Neuronal stem cell (in vitro differentiated cells): ENCODE measurements at regions not wholly inside any gene's neighbourhood (a gene's known extent, or its start where the extent isn't known, plus 50 kb on each side); places are given as distances from the start of the nearest gene placed in this dataset.

Experiments used
- DNase-seq: peaks from one replicate; pipeline ENCODE4 v3.0.0-alpha.2; 2013; ENCODE audit warnings: low spot score
- H2AFZ ChIP-seq: one replicate; pipeline ENCODE4 v1.6.1; 2013; ENCODE audit warnings: mild to moderate bottlenecking, low read length, inconsistent platforms
- H2AK5ac ChIP-seq: 2 replicates; pipeline ENCODE4 v1.6.1; 2013; ENCODE audit warnings: low read depth, mild to moderate bottlenecking, inconsistent platforms, low read length, moderate library complexity, mixed read lengths
- H2BK120ac ChIP-seq: 2 replicates; pipeline ENCODE4 v1.6.1; 2013; ENCODE audit warnings: low read depth, mild to moderate bottlenecking, inconsistent platforms, low read length, moderate library complexity, mixed read lengths
- H2BK12ac ChIP-seq: one replicate; pipeline ENCODE4 v1.6.1; 2013; ENCODE audit warnings: low read length, inconsistent platforms
- H2BK15ac ChIP-seq: 2 replicates; pipeline ENCODE4 v1.6.1; 2013; ENCODE audit warnings: mild to moderate bottlenecking, low read length, inconsistent platforms, mixed read lengths
- H2BK5ac ChIP-seq: one replicate; pipeline ENCODE4 v1.6.1; 2013; ENCODE audit warnings: inconsistent platforms, mild to moderate bottlenecking, low read length, moderate library complexity
- H3K14ac ChIP-seq: one replicate; pipeline ENCODE4 v1.6.1; 2013; ENCODE audit warnings: low read length, inconsistent platforms
- H3K18ac ChIP-seq: 2 replicates; pipeline ENCODE4 v1.6.1; 2013; ENCODE audit warnings: low read length, inconsistent platforms
- H3K23ac ChIP-seq: 2 replicates; pipeline ENCODE4 v1.6.1; 2013; ENCODE audit warnings: low read depth, mild to moderate bottlenecking, mixed read lengths, low read length, inconsistent platforms; ENCODE audit not compliant: poor library complexity
- H3K27ac ChIP-seq: replicated peaks from 3 replicates; pipeline ENCODE4 v1.5.1; 2013; ENCODE audit warnings: low read length, inconsistent platforms
- H3K27me3 ChIP-seq, 3 experiments: 2 replicates each; pipeline ENCODE4 v1.6.1; 2013; ENCODE audit warnings: low read length in 3 of 3, mild to moderate bottlenecking in 2 of 3, inconsistent platforms in 1 of 3, low read depth in 1 of 3, mixed read lengths in 1 of 3, moderate library complexity in 1 of 3; ENCODE audit not compliant: control insufficient read depth in 3 of 3, insufficient read depth in 3 of 3
- H3K36me3 ChIP-seq, 2 donors: replicated peaks in 1 of 2; 2 replicates each; pipeline ENCODE4 v1.6.1; 2013; ENCODE audit warnings: low read length in 2 of 2; ENCODE audit not compliant: control insufficient read depth in 2 of 2, insufficient read depth in 2 of 2
- H3K4ac ChIP-seq: 2 replicates; pipeline ENCODE4 v1.6.1; 2013; ENCODE audit warnings: inconsistent platforms, mild to moderate bottlenecking, low read length, moderate library complexity
- H3K4me1 ChIP-seq, 2 donors: 1 replicate in 1 of 2; 2 replicates in 1 of 2; pipeline ENCODE4 v1.6.1; 2013; ENCODE audit warnings: low read length in 2 of 2, low read depth in 1 of 2; ENCODE audit not compliant: control insufficient read depth in 2 of 2, insufficient read depth in 1 of 2
- H3K4me2 ChIP-seq: one replicate; pipeline ENCODE4 v1.6.1; 2013; ENCODE audit warnings: mild to moderate bottlenecking, low read length, inconsistent platforms; ENCODE audit not compliant: insufficient read depth, poor library complexity, severe bottlenecking
- H3K4me3 ChIP-seq, 2 donors: 2 replicates each; pipeline ENCODE4 v1.5.1; 2013; ENCODE audit warnings: low read length in 2 of 2, mild to moderate bottlenecking in 2 of 2, inconsistent platforms in 1 of 2, moderate library complexity in 1 of 2
- H3K79me1 ChIP-seq: one replicate; pipeline ENCODE4 v1.6.1; 2013; ENCODE audit warnings: low read depth, mild to moderate bottlenecking, inconsistent platforms, low read length, moderate library complexity
- H3K9ac ChIP-seq: one replicate; pipeline ENCODE4 v1.6.1; 2013; ENCODE audit warnings: mild to moderate bottlenecking, low read depth, low read length, inconsistent platforms; ENCODE audit not compliant: poor library complexity
- H3K9me3 ChIP-seq, 2 donors: replicated peaks in 1 of 2; 2 replicates each; pipeline versions ENCODE3 to v1.6.1; 2013; ENCODE audit warnings: low read length in 2 of 2, mild to moderate bottlenecking in 2 of 2, inconsistent platforms in 1 of 2, low read depth in 1 of 2, mixed read lengths in 1 of 2, moderate library complexity in 1 of 2; ENCODE audit not compliant: control insufficient read depth in 2 of 2, insufficient read depth in 1 of 2
- H4K8ac ChIP-seq: one replicate; pipeline ENCODE4 v1.6.1; 2013; ENCODE audit warnings: low read depth, mild to moderate bottlenecking, inconsistent platforms, low read length, moderate library complexity
- H4K91ac ChIP-seq: one replicate; pipeline ENCODE4 v1.6.1; 2013; ENCODE audit warnings: low read length, low read depth, mild to moderate bottlenecking, inconsistent platforms; ENCODE audit not compliant: poor library complexity
- WGBS, 2 donors: extraction: QIAGEN DNeasy Blood & Tissue Kit; methylation state at CpG; one replicate each; pipeline ENCODE4 v1.1.7; 2013; ENCODE audit warnings: missing lambda C conversion rate in 2 of 2, mixed read lengths in 1 of 2; ENCODE audit not compliant: insufficient read length in 2 of 2, insufficient replicate concordance in 1 of 2; ENCODE audit errors: extremely low coverage in 2 of 2; 5-methylcytosine and 5-hydroxymethylcytosine counted together

DNA sequence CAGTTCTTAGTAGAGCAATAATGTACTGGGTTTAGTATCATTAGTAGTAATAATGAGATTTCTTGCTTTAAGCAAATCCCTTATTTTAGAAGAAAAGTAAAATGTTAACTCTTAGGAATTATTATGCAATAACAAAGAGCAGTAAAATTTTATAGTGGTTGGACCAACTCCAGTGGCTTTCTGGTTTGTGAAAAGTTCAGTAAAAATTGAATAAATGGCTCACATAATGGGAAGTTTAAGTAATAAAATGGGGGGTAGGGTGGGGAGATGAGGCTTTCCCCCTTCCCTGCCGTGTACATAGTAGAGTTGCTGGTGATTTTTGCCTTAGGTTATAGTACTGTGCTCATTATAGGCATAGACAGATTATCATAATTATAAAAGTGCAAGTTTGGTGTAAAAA lies 250.5 kb upstream of the ATP2B1 start:
- Histone ChIP-seq H2BK120ac (no peak overlapping the region), H4K91ac (no peak overlapping the region), H3K9me3 (no peaks in the 10 kb centered on the region), H3K9ac (no peak overlapping the region), H2BK15ac (no peak overlapping the region), H3K36me3 (no peaks in the 10 kb centered on the region), H2AFZ (no peak overlapping the region), H3K27ac (no peak overlapping the region), H3K79me1 (no peaks in the 10 kb centered on the region), H3K14ac (no peak overlapping the region), H3K4me3 (no peak overlapping the region), H3K4me1 (peaks cover 0 to 1% of the 10 kb centered on the region in 2 donors), H2BK5ac (no peak overlapping the region), H3K18ac (no peak overlapping the region), H2AK5ac (no peak overlapping the region), H3K4ac (no peak overlapping the region), H4K8ac (no peak overlapping the region), H3K23ac (no peak overlapping the region), H3K27me3 (no peaks in the 10 kb centered on the region), H3K4me2 (no peak overlapping the region), H2BK12ac (no peak overlapping the region)
- no CpG with 5 or more reads among the region's 1 CpG for WGBS, 2 donors
- DNase-seq: no peak

DNA sequence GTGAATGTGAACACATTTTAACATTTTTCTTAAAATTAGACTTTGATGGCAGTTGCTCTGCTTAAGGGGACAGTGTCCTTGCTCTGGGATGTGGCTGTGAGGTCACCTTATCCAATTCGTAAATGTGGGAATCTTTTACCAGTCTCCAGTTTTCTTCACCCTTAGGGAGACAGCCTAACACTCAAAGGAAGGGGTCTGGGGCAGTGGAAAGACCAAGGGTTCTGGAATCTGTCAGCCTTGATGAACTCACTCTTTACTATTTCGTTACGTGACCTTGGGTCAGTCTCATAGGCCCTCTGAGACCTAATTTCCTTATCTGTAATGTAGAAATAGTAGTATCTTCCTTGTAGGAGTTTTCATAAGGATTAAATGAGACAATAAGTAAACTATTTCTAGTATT lies 245.6 kb upstream of the ATP2B1 start:
- Histone ChIP-seq H3K14ac (no peak overlapping the region), H4K91ac (no peak overlapping the region), H3K9me3 (no peaks in the 10 kb centered on the region), H3K36me3 (no peaks in the 10 kb centered on the region), H2AFZ (no peak overlapping the region), H3K4me1 (peaks cover 1 to 8% of the 10 kb centered on the region in 2 donors), H3K23ac (no peak overlapping the region), H4K8ac (no peak overlapping the region), H3K4ac (no peak overlapping the region), H2AK5ac (no peak overlapping the region), H2BK15ac (no peak overlapping the region), H3K18ac (no peak overlapping the region), H3K4me2 (no peak overlapping the region), H2BK12ac (no peak overlapping the region), H3K27ac (no peak overlapping the region), H3K4me3 (no peak overlapping the region), H3K27me3 (no peaks in the 10 kb centered on the region), H3K9ac (no peak overlapping the region), H3K79me1 (no peaks in the 10 kb centered on the region), H2BK120ac (no peak overlapping the region), H2BK5ac (no peak overlapping the region)
- no peak for DNase-seq
- WGBS, 2 donors: no CpG with 5 or more reads among the region's 3 CpGs

GRCh38 chr12:89951694-89952060 lies 243.0 kb upstream of the ATP2B1 start:
- H2BK15ac ChIP-seq: no peak overlapping the region
- H3K9ac ChIP-seq: no peak overlapping the region
- no peaks in the 10 kb centered on the region for H3K36me3 ChIP-seq
- no peak overlapping the region for H3K23ac ChIP-seq
- no peak overlapping the region for H4K91ac ChIP-seq
- H3K4me3 ChIP-seq: no peak overlapping the region
- H3K9me3 ChIP-seq: no peaks in the 10 kb centered on the region
- H3K4ac ChIP-seq: no peak overlapping the region
- WGBS, 2 donors: no CpG with 5 or more reads among the region's 2 CpGs
- no peak for DNase-seq
- no peak overlapping the region for H2AK5ac ChIP-seq
- no peak overlapping the region for H3K14ac ChIP-seq
- H3K79me1 ChIP-seq: no peaks in the 10 kb centered on the region
- H3K4me2 ChIP-seq: no peak overlapping the region
- H3K4me1 ChIP-seq: peaks cover 7 to 28% of the 10 kb centered on the region in 2 donors
- H2BK120ac ChIP-seq: no peak overlapping the region
- H3K18ac ChIP-seq: no peak overlapping the region
- no peak overlapping the region for H2BK5ac ChIP-seq
- H3K27me3 ChIP-seq: no peaks in the 10 kb centered on the region
- H3K27ac ChIP-seq: no peak overlapping the region
- H4K8ac ChIP-seq: no peak overlapping the region
- H2BK12ac ChIP-seq: no peak overlapping the region
- no peak overlapping the region for H2AFZ ChIP-seq

DNA sequence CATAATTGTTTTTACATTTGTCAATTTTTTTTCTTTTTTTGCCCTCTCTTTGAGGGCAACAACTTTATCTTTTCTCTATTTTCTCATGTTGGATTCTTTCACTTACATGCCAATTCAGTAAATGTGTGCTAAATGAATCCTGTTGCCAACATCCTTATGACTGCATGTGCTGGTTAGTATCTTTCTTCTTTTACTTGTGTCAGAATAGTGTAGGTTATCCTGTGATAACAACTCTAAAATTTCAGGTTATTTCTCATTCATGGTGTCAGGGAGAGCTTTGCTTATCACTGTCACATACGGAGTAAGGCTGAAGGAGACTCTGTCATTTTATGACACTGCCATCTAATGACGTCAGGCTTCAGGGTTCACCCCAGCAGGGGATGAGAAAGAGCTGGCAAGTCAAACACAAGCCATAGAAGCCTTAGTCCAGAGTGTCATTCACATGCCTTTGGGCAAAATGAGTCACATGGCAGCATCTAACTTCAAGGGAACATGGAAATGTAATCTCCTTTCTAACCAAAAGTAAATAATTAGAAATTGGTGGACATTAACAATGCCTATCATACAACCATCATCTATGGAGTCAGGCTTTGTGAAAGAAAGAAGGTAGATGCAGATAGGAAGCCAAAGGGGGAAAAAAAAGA lies 242.5 kb upstream of the ATP2B1 start:
- no peak for DNase-seq
- no peak overlapping the region for H3K18ac ChIP-seq
- H2BK120ac ChIP-seq: no peak overlapping the region
- no peak overlapping the region for H2AK5ac ChIP-seq
- H3K23ac ChIP-seq: no peak overlapping the region
- no peak overlapping the region for H4K91ac ChIP-seq
- H2AFZ ChIP-seq: no peak overlapping the region
- H3K79me1 ChIP-seq: no peaks in the 10 kb centered on the region
- no peaks in the 10 kb centered on the region for H3K27me3 ChIP-seq
- no peak overlapping the region for H4K8ac ChIP-seq
- WGBS, 2 donors: no CpG with 5 or more reads among the region's 2 CpGs
- H3K4me3 ChIP-seq: no peak overlapping the region
- no peak overlapping the region for H3K9ac ChIP-seq
- no peak overlapping the region for H3K27ac ChIP-seq
- no peaks in the 10 kb centered on the region for H3K9me3 ChIP-seq
- no peak overlapping the region for H3K4ac ChIP-seq
- no peak overlapping the region for H2BK15ac ChIP-seq
- no peaks in the 10 kb centered on the region for H3K36me3 ChIP-seq
- no peak overlapping the region for H3K14ac ChIP-seq
- H2BK12ac ChIP-seq: no peak overlapping the region
- H2BK5ac ChIP-seq: no peak overlapping the region
- peaks cover 7 to 28% of the 10 kb centered on the region in 2 donors for H3K4me1 ChIP-seq
- no peak overlapping the region for H3K4me2 ChIP-seq
